ENCODE measurements at regions not wholly inside any gene's neighbourhood (a gene's known extent, or its start where the extent isn't known, plus 50 kb on each side); places are given as distances from the start of the nearest gene placed in this dataset.
"Not testable (repeated sequence)": the region's sequence is repeated elsewhere in the genome, so short reads cannot be mapped to it uniquely, and the experiment has no call there.

DNA sequence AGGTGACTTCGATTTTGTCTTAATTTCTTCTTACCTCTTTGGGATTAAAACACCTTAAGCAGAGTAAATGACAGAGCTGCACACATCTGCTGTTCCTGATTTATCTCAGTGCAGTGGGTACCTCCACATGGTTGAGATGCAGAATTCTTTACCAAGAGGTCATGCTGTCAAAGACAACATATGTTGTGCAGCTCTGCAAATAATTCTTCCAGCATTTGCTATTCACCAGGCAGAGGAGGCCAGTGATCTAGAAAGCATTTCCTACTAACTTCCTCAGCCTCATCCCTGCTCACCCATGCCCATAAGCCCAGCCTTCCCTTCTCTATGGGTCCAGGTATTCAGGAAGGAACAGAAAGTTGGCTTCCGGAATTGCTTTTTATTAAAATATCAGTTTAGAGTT is 109.3 kb downstream of the THBS2 start:
- DNase-seq (ENCODE audit: low spot score), result no peak

DNA sequence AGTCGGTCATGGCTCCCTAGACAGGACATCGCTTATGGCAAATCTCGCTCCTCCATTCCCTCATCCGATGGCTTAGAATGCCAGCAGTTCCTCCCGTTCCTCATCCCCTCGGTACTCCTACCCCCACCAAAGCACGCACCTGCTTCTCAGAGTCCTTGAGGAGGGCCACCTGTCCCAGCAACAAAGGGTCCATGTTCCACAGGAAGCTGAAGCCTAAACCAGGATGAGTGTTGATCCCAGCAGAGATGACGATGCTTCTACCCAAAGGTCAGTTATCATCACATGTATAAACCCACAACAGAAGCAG is 111.2 kb downstream of the THBS2 start:
- no peak for DNase-seq (ENCODE audit: low spot score)

DNA sequence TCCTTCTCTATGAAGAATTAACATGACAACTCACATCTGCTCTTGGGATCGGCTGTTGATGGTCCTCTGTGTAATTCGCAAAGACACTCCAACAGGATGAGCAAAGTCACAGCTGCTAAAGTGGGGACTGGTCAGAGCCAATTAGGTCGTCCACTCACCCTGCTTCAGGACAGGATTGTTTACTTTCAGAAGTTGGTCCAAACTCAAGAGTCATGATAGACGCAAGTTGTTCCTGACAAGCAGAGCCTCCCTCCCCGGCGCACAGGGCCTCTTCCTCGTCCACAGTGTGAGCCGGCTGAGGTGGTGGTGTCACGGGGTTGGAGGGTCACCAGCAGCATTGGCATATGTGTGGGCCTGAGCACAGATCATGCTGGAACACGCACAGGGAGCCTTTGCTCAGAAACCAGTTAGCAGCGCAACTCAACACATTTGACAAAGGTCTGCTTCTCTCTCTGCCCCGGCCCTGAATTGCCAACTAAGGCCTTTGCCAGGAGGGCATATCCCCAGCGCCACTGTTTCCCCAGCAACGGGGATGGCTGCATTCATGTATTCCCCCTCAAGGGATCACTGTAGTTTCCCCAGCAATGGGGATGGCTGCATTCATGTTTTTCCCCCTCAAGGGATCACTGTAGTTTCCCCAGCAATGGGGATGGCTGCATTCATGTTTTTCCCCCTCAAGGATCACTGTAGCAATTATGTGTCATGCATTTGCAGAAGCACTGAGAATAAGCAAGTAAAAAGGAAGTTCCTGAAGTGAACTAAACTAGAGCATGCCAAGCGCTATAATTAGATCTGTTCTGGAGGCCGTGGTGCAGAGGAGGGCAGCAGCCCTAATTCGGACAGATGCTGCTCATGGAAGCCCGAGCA is 111.7 kb downstream of the THBS2 start:
- peak; percentile 9 for DNase-seq (ENCODE audit: low spot score)

DNA sequence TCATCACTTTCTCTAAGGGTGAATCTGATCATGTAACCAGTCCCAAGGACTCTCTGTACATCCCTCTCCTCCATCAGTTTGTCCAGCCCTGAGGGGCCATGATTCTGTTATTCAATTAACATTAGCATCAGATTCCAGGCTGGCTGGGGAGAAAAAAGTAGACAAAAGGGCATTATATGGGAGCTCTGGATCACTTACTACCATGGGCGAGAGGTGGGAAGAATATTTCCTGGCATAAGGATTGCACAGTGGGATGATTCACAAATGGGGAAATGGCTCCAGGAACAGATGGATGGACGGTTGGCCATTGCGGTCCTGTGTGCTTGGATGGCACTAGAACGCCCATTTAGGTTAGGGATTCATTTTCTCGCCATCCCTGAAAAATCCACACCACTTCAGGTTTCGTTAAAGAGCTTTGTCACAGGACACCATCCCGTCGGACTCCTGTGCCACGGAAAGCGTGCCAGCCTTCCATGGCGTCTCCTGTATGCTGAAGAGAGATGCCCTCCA is 112.6 kb downstream of the THBS2 start:
- no peak for DNase-seq (ENCODE audit: low spot score)

DNA sequence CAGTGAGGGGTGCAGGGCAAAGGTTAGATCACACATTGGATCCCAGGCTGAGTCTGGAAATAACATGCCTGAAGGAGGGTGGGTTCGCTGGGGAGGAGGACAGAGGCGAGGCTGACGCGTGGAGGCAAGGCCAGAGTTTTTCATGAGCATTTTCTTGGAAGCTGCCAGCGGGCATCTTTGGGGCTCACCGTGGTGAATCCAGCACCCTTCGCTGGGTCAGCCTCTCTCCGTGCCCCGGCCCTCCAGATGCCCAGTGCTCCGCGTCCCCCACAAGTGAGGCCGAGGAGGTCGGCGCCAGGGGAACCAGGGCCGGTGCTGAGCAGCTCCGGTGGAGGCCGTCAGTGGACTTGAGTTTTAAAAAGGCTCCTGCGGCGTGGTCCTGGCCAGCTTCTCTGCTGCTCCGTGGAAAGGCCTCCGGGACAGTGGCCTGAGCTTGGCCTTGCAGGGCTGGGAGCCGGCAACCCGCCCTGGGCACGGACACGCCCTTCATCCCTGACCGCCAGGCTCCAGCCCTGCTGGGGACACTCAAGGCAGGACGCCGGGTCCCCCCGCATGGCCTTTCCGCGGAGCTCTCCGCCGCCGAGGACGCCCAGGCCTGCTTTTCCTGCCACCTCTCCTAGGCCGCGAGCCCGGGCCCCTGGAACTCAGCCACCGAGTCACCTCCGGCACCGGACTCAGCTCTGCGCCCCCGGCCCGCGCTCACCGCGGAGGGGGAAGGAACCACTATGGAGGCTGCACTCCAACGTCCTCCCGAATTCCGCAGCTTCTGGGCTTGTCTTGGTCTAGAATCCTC is 114.3 kb downstream of the THBS2 start:
- DNase-seq (ENCODE audit: low spot score), result no peak

DNA sequence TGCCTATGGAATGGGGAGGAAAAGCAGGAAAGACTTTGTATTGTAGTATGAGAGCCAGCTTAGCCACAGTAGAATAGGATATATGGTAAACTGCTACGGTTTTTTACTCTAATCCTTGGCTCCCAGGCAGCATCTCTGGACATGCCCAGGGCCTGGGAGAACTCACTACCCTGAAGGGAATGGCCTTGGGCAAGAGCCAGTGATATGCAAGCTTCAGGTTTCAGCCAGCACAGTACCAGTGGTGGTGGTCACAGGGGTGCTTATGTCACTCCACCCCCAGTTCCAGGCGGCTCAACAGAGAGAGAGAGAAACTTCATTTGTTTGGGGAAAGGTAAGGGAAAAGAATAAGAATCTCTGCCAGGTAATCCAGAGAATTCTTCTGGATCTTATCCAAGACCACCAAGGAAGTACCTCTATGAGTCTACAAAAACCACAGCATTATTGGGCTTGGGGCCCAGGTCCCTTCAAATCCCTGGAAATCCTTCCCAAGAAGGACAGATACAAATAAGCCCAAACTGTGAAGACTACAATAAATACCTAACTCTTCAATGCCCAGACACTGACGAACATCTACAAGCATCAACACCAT is 121.2 kb downstream of the THBS2 start:
- DNase-seq (ENCODE audit: low spot score), result no peak

DNA sequence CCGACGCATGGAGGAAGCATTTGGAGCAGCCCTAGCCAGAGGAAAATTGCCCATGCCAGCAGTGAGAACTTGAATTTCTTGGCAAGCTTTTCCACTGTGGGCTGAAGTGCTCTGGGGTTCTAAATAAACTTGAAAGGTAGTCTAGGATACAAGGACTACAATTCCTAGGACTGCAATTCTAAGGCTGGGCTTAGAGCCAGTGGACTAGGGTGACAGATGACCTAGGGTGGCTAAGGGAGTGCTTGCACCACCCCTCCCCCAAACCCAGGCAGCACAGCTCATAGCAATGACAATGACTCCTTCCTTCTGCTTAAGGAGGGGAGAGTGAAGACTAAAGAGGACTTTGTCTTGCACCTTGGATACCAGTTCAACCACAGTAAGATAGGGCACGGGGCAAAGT is 122.3 kb downstream of the THBS2 start:
- peak; percentile 2 for DNase-seq (ENCODE audit: low spot score)

DNA sequence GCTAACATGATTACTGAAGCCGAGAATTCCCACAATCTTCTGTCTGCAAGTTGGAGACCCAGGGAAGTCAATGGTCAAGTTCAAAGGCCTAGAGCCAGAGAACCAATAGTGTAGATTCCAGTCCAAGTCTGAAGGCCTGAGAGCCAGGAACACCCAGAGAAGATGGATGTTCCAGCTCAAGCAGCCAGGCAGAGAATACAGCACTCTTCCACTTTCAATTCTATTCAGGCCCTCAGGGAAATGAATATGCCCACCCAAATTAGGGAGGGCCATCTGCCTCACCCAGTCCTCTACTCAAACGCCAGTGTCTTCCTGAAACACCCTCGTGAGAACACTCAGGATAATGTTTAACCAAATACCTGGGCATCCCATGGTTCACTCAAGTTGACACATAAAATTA is 123.5 kb downstream of the THBS2 start:
- DNase-seq (ENCODE audit: low spot score), result no peak

DNA sequence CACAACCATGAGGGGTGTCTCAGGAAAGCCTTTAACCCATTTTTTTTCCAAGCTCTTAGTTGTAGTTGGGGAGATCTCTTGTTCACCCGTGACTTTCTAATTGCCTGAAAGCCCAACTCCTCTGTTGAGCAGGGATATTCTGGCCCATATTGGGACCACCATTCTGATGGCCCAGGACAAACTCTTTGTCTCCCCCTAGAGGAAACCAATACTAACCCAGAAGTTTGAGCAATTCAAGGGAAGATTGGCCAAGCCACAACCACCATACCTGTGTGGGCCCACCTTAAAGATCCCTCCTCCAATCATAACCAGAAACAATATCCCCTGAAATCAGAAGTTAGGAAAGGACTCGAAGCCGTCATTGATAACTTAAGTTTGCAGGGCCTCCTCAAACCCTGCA is 132.6 kb downstream of the THBS2 start:
- no peak for DNase-seq (ENCODE audit: low spot score)

DNA sequence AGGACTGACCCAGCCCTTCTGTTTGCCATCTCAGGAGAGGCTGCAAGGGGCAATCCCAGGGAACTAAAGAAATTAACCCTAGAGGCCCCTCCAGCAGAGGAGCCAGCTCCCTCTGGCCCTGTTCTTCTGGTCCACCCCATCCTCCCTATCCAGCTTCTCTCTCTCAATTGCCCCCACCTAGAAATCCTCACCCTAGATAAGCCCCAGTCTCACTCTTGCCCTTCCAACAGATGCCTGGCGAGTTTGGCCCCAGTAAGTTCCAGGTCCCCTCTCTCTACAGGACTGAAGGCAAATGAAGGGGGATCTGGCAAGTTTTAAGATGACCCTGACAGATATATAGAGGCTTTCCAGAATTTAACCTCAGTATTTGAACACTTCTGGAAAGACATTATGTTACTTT is 134.0 kb downstream of the THBS2 start:
- DNase-seq (ENCODE audit: low spot score), result no peak

DNA sequence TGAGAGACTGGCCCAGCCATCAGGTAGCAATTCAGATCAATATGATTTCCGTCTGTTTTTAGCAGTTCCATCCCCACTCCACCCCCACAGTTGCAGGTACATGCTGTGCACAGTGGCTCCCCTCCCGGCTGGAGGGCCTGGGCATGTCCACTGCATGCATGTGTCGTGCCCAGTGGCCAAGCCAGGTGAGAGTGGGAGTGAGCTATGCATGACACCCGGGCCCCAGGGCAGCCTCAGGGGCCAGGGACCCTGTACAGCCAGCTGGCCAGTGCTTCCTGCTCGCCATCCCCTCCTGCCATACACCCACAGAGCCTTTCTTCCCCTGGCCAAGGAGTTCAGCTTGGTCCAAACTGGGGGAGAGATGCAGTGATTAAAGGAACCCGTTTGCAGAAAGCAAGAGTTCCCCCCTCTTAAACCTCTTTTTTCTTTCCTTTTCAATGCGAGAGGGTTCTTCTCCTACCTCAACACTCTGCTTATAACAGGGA is 135.3 kb downstream of the THBS2 start:
- DNase-seq (ENCODE audit: low spot score), result no peak

DNA sequence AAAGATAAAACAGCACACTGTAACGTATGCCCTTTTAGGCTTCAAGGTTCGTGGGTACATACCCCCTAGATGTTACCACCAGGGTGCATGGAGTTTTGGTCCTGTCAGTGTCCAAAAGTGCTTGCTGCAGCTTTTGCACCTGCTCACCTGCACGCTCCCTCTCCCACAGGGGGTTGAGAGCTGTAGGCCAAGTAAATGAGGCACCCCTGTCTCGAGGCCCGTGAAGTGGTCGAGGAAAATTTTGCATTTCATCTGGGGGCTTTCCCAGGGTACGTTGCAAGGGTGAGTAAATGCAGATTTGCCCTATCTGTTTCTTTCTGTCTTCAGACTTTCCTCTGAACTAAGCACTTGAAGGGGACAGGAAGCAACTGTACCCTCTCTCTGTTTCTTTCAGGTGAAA is 136.0 kb downstream of the THBS2 start:
- no peak for DNase-seq (ENCODE audit: low spot score)

DNA sequence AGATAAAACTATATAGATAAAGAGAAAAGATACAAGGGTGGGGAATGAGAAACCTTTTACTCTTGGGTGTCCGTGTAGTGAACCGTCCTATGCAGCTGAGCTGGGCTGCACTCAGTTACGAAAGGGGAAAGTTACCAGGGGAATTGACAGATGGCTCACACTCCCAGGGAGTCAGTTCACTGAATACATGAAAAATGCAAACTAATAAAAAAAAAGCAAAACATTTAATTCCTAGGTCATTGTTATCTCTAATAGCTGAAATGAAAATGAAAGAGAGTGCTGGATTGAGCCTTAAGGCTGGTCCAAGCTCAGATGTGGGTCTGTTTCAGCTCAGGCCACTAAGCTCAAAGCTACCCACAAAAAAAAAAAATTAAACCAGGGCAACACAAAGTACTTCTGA is 138.0 kb downstream of the THBS2 start:
- no peak for DNase-seq (ENCODE audit: low spot score)

DNA sequence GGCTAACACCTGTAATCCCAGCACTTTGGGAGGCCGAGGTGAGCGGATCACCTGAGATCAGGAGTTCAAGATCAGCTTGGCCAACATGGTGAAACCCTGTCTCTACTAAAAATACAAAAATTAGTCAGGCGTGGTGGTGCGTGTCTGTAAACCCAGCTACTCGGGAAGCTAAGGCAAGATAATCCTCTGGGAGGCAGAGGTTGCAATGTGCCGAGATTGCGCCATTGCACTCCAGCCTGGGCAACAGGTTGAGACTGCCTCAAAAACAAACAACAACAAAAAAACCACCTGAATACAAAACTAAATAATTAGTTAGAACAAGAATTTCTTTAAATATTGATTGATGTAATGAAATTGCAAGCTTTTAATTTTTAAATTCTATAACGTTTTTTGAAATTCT is 139.0 kb downstream of the THBS2 start:
- DNase-seq (ENCODE audit: low spot score), result not testable (repeated sequence)

DNA sequence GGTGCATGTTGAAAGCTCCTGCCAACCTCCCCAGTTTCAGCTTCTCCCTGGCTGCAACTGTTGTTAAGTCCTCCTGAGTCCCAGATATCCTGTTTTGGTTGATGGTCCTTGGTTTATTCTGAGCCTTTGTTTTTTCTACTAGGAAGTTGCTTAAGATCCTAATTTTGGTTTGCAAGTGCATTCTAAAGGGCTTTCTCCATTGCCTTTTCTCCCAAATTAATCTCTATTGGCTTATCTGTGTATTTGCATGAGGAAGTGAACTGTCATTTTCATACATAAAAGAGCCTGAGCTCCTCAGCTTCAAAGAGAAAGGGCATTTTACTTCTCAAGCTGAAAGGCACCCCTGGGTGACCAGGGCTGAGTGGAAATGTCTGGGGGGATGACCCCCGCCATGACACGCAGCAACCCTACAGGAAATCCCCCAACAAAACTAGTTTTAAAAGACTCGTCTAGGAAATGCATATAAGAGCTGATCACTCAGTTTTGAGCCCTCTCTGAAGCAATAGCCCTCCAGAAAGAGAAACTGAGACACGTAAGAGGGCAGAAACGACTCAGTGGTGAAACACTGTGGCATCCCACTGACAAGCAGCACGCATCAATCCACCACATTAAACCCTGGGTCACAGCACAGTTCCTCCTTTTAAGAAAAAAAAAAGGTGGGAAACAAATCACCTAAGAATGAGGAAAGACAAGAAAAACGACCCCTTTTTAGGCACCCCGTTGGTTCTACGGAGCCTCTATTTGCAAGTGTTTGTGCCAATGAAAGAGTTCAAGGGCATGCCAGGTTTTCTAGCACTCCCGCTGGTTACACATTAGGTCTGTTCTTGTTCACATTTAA is 140.9 kb downstream of the THBS2 start:
- DNase-seq (ENCODE audit: low spot score), result no peak

DNA sequence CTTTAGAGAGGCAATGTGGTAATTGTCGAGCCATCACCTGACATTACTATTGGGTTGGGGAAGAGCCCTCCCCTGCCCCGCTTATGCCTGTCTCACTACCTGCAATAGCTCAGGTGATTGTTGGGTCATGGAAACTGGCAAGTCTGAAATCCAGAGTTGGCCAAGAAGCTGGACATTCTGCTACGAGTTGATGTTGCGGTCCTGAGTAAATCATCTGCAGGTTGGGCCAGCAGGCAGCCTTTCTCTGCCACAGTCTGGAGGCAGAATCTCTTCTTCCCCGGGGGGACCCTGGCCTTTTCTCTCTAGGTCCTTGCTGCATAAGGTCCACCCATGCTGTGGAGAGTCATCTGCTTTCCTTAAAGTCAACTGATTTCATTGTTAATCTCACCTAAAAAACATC is 142.4 kb downstream of the THBS2 start:
- no peak for DNase-seq (ENCODE audit: low spot score)

DNA sequence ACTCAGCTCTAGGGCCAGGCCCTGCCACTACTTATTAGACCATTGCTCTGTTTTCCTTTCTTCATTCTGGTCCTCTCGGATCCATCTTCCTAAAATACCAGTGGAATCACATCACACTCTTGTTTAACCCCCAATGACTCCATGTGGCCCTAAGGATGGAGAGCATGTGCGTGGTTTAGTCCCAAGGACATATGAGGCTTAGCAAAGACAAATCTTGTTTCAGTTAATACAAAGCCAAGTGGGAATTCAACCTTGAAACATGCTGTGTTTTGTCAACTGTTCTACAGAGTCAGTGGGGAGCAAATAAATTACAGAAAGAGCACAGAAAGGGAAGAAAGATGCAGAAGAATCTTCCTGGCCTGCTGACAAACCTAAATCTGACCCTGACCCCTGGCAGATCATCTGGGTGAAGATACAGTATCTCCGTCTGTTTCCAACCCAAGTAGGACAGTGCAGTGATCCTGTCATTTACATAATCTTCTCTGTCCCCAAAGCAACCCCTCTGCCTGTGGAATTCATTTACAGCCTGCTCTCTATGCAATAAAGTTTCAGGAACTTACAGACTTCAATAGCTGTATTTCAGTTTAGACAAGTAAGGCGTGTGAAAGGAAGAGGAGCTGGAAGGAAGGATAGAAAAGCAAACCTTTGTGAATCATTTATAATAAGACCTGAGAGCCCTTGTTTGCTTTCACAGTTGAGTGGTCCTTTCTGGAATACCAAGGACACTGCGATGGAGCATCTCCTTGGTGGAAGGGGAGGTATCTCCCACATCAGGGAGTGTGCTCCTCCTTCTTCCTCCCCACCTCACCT is 144.0 kb downstream of the THBS2 start:
- DNase-seq (ENCODE audit: low spot score), result no peak

DNA sequence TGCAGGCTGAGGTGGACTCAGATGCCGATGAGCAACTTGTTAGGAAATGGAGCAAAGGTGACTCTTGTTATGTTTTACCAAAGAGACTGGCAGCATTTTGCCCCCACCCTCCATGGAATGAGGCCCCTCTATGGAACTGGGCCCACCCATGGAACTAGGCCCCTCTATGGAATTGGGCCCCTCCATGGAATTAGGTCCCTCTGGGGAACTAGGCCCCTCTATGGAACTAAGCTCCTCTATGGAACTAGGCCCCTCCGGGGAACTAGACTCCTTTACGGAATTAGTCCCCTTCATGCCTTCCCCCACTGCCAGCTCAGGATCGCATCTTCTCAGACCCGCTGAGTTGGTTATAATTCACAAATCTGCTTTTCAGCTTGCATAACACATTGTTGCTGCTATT is 144.9 kb downstream of the THBS2 start:
- DNase-seq (ENCODE audit: low spot score), result no peak

DNA sequence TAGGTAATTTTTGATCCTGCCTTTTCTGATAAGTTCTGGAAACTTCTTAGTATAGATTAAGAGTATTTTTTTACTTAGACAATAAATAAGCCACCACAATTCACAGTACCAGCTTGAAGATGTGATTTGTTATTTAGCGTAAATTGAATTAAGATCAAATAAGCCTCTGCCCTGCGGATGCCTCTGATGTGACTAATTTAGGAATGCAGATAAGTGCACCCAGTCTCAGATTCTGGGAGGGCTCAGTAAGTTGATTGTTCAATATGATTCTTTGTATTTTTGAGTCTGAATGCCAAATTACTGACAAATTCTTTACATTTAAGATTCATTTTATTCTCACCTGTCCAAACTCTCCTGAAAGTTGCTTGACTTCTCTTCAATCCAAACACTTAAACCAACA is 147.5 kb downstream of the THBS2 start:
- no peak for DNase-seq (ENCODE audit: low spot score)

DNA sequence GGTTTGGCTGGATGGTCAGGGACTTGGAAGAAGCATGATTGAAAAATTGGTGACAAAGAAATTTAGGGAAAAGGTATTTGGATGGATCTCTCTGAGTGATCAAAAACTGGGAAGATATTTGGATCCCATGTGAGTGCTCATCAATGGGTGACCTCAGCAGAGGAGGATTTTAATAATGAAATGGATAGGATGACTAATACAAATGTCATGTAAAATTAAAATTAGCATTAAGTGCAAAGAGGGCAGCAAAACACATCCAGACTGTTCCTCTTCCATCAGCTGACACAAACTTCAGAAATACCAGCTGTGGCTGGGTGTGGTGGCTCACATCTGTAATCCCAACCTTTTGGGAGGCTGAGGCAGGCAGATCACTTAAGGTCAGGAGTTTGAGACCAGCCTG is 151.7 kb downstream of the THBS2 start:
- DNase-seq (ENCODE audit: low spot score), result no peak
